WTC11 (cell line): ENCODE measurements at regions not wholly inside any gene's neighbourhood (a gene's known extent, or its start where the extent isn't known, plus 50 kb on each side); places are given as distances from the start of the nearest gene placed in this dataset.

Source experiments
- ATAC-seq: fragments of 200-7000 bp; cut with Tn5 transposase; 2 replicates; pipeline ENCODE4 v1.10.0; 2021; ENCODE audit warnings: mild to moderate bottlenecking, moderate library complexity
- CTCF ChIA-PET: fragments of 300-600 bp; sonication (Branson Sonifier 250); formaldehyde crosslinking; loops from one replicate; lab custom pipeline; 2021; ENCODE audit warnings: antibody characterized with exemption; lab: Charles Lee
- POLR2A ChIA-PET: fragments of 350-600 bp; sonication (Branson Sonifier 250); formaldehyde crosslinking; loops from one replicate; lab custom pipeline; 2021; ENCODE audit warnings: antibody characterized with exemption; lab: Charles Lee
- DNase-seq: peaks from one replicate; pipeline ENCODE4 v3.0.0; 2021; ENCODE audit warnings: low spot score
- H3K27ac Mint-ChIP-seq: 2 replicates; pipeline ENCODE4 v1.8.0; 2021; ENCODE audit warnings: mixed read lengths
- H3K27me3 Mint-ChIP-seq: 2 replicates; pipeline ENCODE4 v1.8.0; 2021; ENCODE audit warnings: low read depth, mild to moderate bottlenecking, moderate library complexity, mixed read lengths
- H3K36me3 Mint-ChIP-seq: 2 replicates; pipeline ENCODE4 v1.8.0; 2021; ENCODE audit warnings: mixed read lengths
- H3K4me1 Mint-ChIP-seq: 2 replicates; pipeline ENCODE4 v1.8.0; 2022; ENCODE audit warnings: mixed read lengths
- H3K4me3 Mint-ChIP-seq: 2 replicates; pipeline ENCODE4 v1.8.0; 2021; ENCODE audit warnings: mild to moderate bottlenecking, moderate library complexity, mixed read lengths
- H3K9me3 Mint-ChIP-seq: 2 replicates; pipeline ENCODE4 v1.8.0; 2021; ENCODE audit warnings: mixed read lengths
- AFF4 ChIP-seq: sonication (generic); formaldehyde crosslinking; IDR thresholded peaks from 2 replicates; pipeline ENCODE4 v1.8.1; 2023; ENCODE audit warnings: mild to moderate bottlenecking, missing genetic modification reagents, borderline replicate concordance
- ATF3 ChIP-seq: sonication (generic); formaldehyde crosslinking; conservative IDR thresholded peaks from 2 replicates; pipeline ENCODE4 v1.8.1; 2022; ENCODE audit warnings: mild to moderate bottlenecking, missing genetic modification reagents
- ATF6 ChIP-seq: sonication (generic); formaldehyde crosslinking; IDR thresholded peaks from 2 replicates; pipeline ENCODE4 v1.8.1; 2023; ENCODE audit warnings: mild to moderate bottlenecking, missing genetic modification reagents
- CBFB ChIP-seq: sonication (generic); formaldehyde crosslinking; IDR thresholded peaks from 2 replicates; pipeline ENCODE4 v1.8.1; 2022; ENCODE audit warnings: mild to moderate bottlenecking, low read depth, missing genetic modification reagents
- CREM ChIP-seq: sonication (generic); formaldehyde crosslinking; IDR thresholded peaks from 2 replicates; pipeline ENCODE4 v1.8.1; 2022; ENCODE audit warnings: mild to moderate bottlenecking, missing genetic modification reagents, moderate library complexity
- E2F1 ChIP-seq: sonication (generic); formaldehyde crosslinking; IDR thresholded peaks from 2 replicates; pipeline ENCODE4 v1.8.0; 2022; ENCODE audit warnings: mild to moderate bottlenecking, missing genetic modification reagents
- E2F5 ChIP-seq: sonication (generic); formaldehyde crosslinking; IDR thresholded peaks from 2 replicates; pipeline ENCODE4 v1.8.1; 2022; ENCODE audit warnings: mild to moderate bottlenecking, moderate library complexity, missing genetic modification reagents
- EMX1 ChIP-seq: fragments of 250-450 bp; sonication (Bioruptor Pico); IDR thresholded peaks from 2 replicates; pipeline ENCODE4 v1.8.0; 2021; ENCODE audit warnings: mild to moderate bottlenecking
- ESRRA ChIP-seq: sonication (generic); formaldehyde crosslinking; IDR thresholded peaks from 2 replicates; pipeline ENCODE4 v1.8.1; 2022; ENCODE audit warnings: mild to moderate bottlenecking, missing genetic modification reagents, borderline replicate concordance
- FOXK1 ChIP-seq: sonication (generic); formaldehyde crosslinking; IDR thresholded peaks from 2 replicates; pipeline ENCODE4 v1.8.0; 2022; ENCODE audit warnings: mild to moderate bottlenecking, moderate library complexity, missing genetic modification reagents
- FOXP1 ChIP-seq: sonication (generic); formaldehyde crosslinking; IDR thresholded peaks from 2 replicates; pipeline ENCODE4 v1.8.0; 2022; ENCODE audit warnings: missing genetic modification reagents, mild to moderate bottlenecking, moderate library complexity, borderline replicate concordance
- GRHL2 ChIP-seq: fragments of 250-450 bp; sonication (Bioruptor Pico); IDR thresholded peaks from 2 replicates; pipeline ENCODE4 v1.8.0; 2022; ENCODE audit warnings: mild to moderate bottlenecking, moderate library complexity; ENCODE audit not compliant: insufficient replicate concordance, severe bottlenecking
- IRF2 ChIP-seq: sonication (generic); formaldehyde crosslinking; IDR thresholded peaks from 2 replicates; pipeline ENCODE4 v1.8.0; 2022; ENCODE audit warnings: low read depth, missing genetic modification reagents, borderline replicate concordance
- JAZF1 ChIP-seq: fragments of 250-450 bp; sonication (Bioruptor Pico); IDR thresholded peaks from 2 replicates; pipeline ENCODE4 v1.9.0; 2021; ENCODE audit warnings: moderate library complexity, mild to moderate bottlenecking, inconsistent platforms
- JUN ChIP-seq: sonication (generic); formaldehyde crosslinking; IDR thresholded peaks from 2 replicates; pipeline ENCODE4 v1.8.0; 2023; ENCODE audit warnings: mild to moderate bottlenecking, missing genetic modification reagents
- NFE2L1 ChIP-seq: sonication (generic); formaldehyde crosslinking; IDR thresholded peaks from 2 replicates; pipeline ENCODE4 v1.8.1; 2023; ENCODE audit warnings: missing genetic modification reagents
- NR1H2 ChIP-seq: sonication (generic); formaldehyde crosslinking; IDR thresholded peaks from 2 replicates; pipeline ENCODE4 v1.9.0; 2021; ENCODE audit warnings: mild to moderate bottlenecking, moderate library complexity, missing genetic modification reagents
- NR2C2 ChIP-seq: sonication (generic); formaldehyde crosslinking; IDR thresholded peaks from 2 replicates; pipeline ENCODE4 v1.8.0; 2022; ENCODE audit warnings: mild to moderate bottlenecking, missing genetic modification reagents
- SMAD3 ChIP-seq: sonication (generic); formaldehyde crosslinking; IDR thresholded peaks from 2 replicates; pipeline ENCODE4 v1.8.0; 2022; ENCODE audit warnings: missing genetic modification reagents, mild to moderate bottlenecking, borderline replicate concordance
- SOX15 ChIP-seq: fragments of 250-450 bp; sonication (Bioruptor Pico); IDR thresholded peaks from 2 replicates; pipeline ENCODE4 v1.9.0; 2021; ENCODE audit warnings: mild to moderate bottlenecking
- STAT6 ChIP-seq: sonication (generic); formaldehyde crosslinking; conservative IDR thresholded peaks from 2 replicates; pipeline ENCODE4 v1.8.1; 2023; ENCODE audit warnings: mild to moderate bottlenecking, low read depth, missing genetic modification reagents, moderate library complexity
- TCF7 ChIP-seq: sonication (generic); formaldehyde crosslinking; IDR thresholded peaks from 2 replicates; pipeline ENCODE4 v1.8.0; 2022; ENCODE audit warnings: mild to moderate bottlenecking, low read depth, missing genetic modification reagents, moderate library complexity
- ZNF219 ChIP-seq: sonication (generic); formaldehyde crosslinking; IDR thresholded peaks from 2 replicates; pipeline ENCODE4 v1.8.0; 2023; ENCODE audit warnings: missing genetic modification reagents, mild to moderate bottlenecking, borderline replicate concordance
- ZNF416 ChIP-seq: fragments of 250-450 bp; sonication (Bioruptor Pico); IDR thresholded peaks from 2 replicates; pipeline ENCODE4 v1.9.0; 2021; ENCODE audit warnings: mild to moderate bottlenecking, inconsistent platforms
- ZNF671 ChIP-seq: fragments of 250-450 bp; sonication (Bioruptor Pico); IDR thresholded peaks from 2 replicates; pipeline ENCODE4 v1.8.0; 2021; ENCODE audit warnings: mild to moderate bottlenecking

GRCh38 chr5:58199087-58199486, 260.8 kb downstream of the PLK2 start:
- CTCF ChIA-PET = no interaction called here
- Mint-ChIP-seq H3K9me3 (peaks cover 14% of the 10 kb centered on the region; the same call in 1 of the 2 replicates), H3K4me3 (no peak overlapping the region), H3K27ac (no peak overlapping the region), H3K27me3 (no peaks in the 10 kb centered on the region), H3K4me1 (no peaks in the 10 kb centered on the region), H3K36me3 (no peaks in the 10 kb centered on the region)
- no peak for ATAC-seq
- no peak for DNase-seq
- TF ChIP-seq NR2C2 (CRISPR knock-in tag) (no peak), E2F5 (CRISPR knock-in tag) (no peak), ATF3 (CRISPR knock-in tag) (no peak), E2F1 (CRISPR knock-in tag) (no peak)
- POLR2A ChIA-PET = no interaction called here

- no peak for ATAC-seq
- POLR2A ChIA-PET = no interaction called here
- Mint-ChIP-seq H3K27ac (no peak overlapping the region), H3K4me1 (no peaks in the 10 kb centered on the region), H3K36me3 (no peaks in the 10 kb centered on the region), H3K9me3 (peaks cover 14% of the 10 kb centered on the region; the same call in 1 of the 2 replicates), H3K27me3 (no peaks in the 10 kb centered on the region), H3K4me3 (no peak overlapping the region)
- TF ChIP-seq FOXK1 (CRISPR knock-in tag) (no peak), SOX15 (no peak), JUN (CRISPR knock-in tag) (no peak), EMX1 (no peak), NFE2L1 (CRISPR knock-in tag) (no peak), CREM (CRISPR knock-in tag) (no peak), FOXP1 (no peak), CBFB (CRISPR knock-in tag) (no peak), TCF7 (no peak), NR1H2 (no peak), SMAD3 (CRISPR knock-in tag) (no peak), ZNF416 (CRISPR knock-in tag) (no peak), STAT6 (CRISPR knock-in tag) (no peak), ATF6 (no peak)
- CTCF ChIA-PET = no interaction called here
- no peak for DNase-seq
These were observed 261.6 kb downstream of the PLK2 start for GRCh38 chr5:58198330-58198729.

- DNase-seq (no peak), ATAC-seq (no peak)
- POLR2A ChIA-PET = no interaction called here
- peaks cover 14% of the 10 kb centered on the region; the same call in 1 of the 2 replicates for H3K9me3 Mint-ChIP-seq
- CTCF ChIA-PET = no interaction called here
- H3K4me1 Mint-ChIP-seq = no peaks in the 10 kb centered on the region
- no peak overlapping the region for H3K27ac Mint-ChIP-seq
- no peak overlapping the region for H3K4me3 Mint-ChIP-seq
- H3K36me3 Mint-ChIP-seq = no peaks in the 10 kb centered on the region
- no peaks in the 10 kb centered on the region for H3K27me3 Mint-ChIP-seq
- TF ChIP-seq AFF4 = no peak
- TF ChIP-seq ZNF219 = no peak
- no peak for TF ChIP-seq GRHL2 (CRISPR knock-in tag)
- no peak for TF ChIP-seq SOX15
- TF ChIP-seq ESRRA (CRISPR knock-in tag) = no peak
- TF ChIP-seq JAZF1 (CRISPR knock-in tag) = no peak
- TF ChIP-seq IRF2 = no peak
- TF ChIP-seq ZNF671 (CRISPR knock-in tag) = no peak
These were observed 262.0 kb downstream of the PLK2 start for GRCh38 chr5:58197875-58198274.
